Fibroblast of lung (primary cell): ENCODE measurements at regions not wholly inside any gene's neighbourhood (a gene's known extent, or its start where the extent isn't known, plus 50 kb on each side); places are given as distances from the start of the nearest gene placed in this dataset.
A peak's percentile ranks its signal among the peaks of the same experiment; 100 is the strongest.

ENCODE experiments used
- DNase-seq, 2 donors: peaks; one replicate each; pipeline versions ENCODE4 v3.0.0 to v3.0.0-alpha.2; 2010; ENCODE audit warnings: low read depth in 2 of 2
- H2AFZ ChIP-seq: 2 replicates; pipeline ENCODE4 v1.5.1; 2012; ENCODE audit warnings: low read length, control low read depth, inconsistent platforms
- H3K27ac ChIP-seq: 2 replicates; pipeline ENCODE4 v1.5.1; 2011; ENCODE audit warnings: low read length, control low read depth; ENCODE audit not compliant: insufficient read depth
- H3K27me3 ChIP-seq: 2 replicates; pipeline ENCODE4 v1.5.1; 2011; ENCODE audit warnings: mild to moderate bottlenecking, low read length; ENCODE audit not compliant: control insufficient read depth, insufficient read depth
- H3K36me3 ChIP-seq: 2 replicates; pipeline ENCODE4 v1.5.1; 2011; ENCODE audit warnings: low read length; ENCODE audit not compliant: control insufficient read depth, insufficient read depth
- H3K4me1 ChIP-seq: 2 replicates; pipeline ENCODE4 v1.5.1; 2011; ENCODE audit warnings: low read length; ENCODE audit not compliant: control insufficient read depth, insufficient read depth; ENCODE audit errors: extremely low read depth
- H3K4me2 ChIP-seq: 2 replicates; pipeline ENCODE4 v1.5.1; 2011; ENCODE audit warnings: low read length, control low read depth; ENCODE audit not compliant: insufficient read depth; ENCODE audit errors: extremely low read depth
- H3K4me3 ChIP-seq, 4 experiments: fragments of 200-600 bp in 1 of 4; sonication (generic) in 1 of 4; replicated peaks in 1 of 4; 2 replicates each; pipeline ENCODE4 v1.5.1; 2011 to 2016; ENCODE audit warnings: low read length in 4 of 4, low read depth in 3 of 4, mild to moderate bottlenecking in 3 of 4, control low read depth in 2 of 4, inconsistent platforms in 1 of 4, mixed read lengths in 1 of 4; ENCODE audit not compliant: insufficient read depth in 1 of 4; ENCODE audit errors: control extremely low read depth in 1 of 4
- H3K79me2 ChIP-seq: 2 replicates; pipeline ENCODE4 v1.5.1; 2012; ENCODE audit warnings: mild to moderate bottlenecking, low read length, inconsistent platforms; ENCODE audit not compliant: control insufficient read depth, insufficient read depth
- H3K9ac ChIP-seq: 2 replicates; pipeline ENCODE4 v1.5.1; 2011; ENCODE audit warnings: mild to moderate bottlenecking, low read length, control low read depth; ENCODE audit not compliant: insufficient read depth
- H3K9me3 ChIP-seq: 2 replicates; pipeline ENCODE4 v1.5.1; 2012; ENCODE audit warnings: low read depth, low read length; ENCODE audit not compliant: control insufficient read depth, insufficient read depth
- H4K20me1 ChIP-seq: 2 replicates; pipeline ENCODE4 v1.5.1; 2011; ENCODE audit warnings: low read length; ENCODE audit not compliant: control insufficient read depth, insufficient read depth; ENCODE audit errors: extremely low read depth
- EZH2 ChIP-seq: IDR thresholded peaks from 2 replicates; pipeline ENCODE4 v1.5.1; 2012; ENCODE audit warnings: low read length, control low read depth, mild to moderate bottlenecking; ENCODE audit errors: missing control alignments
- TF ChIP-seq, protein P1 (sequence below), 2 donors: IDR thresholded peaks in 1 of 2; conservative IDR thresholded peaks in 1 of 2; 1 replicate in 1 of 2; 2 replicates in 1 of 2; pipeline ENCODE4 v1.5.1; 2011 to 2012; ENCODE audit warnings: low read length in 2 of 2, control low read depth in 1 of 2, inconsistent platforms in 1 of 2, low read depth in 1 of 2, mild to moderate bottlenecking in 1 of 2

DNA sequence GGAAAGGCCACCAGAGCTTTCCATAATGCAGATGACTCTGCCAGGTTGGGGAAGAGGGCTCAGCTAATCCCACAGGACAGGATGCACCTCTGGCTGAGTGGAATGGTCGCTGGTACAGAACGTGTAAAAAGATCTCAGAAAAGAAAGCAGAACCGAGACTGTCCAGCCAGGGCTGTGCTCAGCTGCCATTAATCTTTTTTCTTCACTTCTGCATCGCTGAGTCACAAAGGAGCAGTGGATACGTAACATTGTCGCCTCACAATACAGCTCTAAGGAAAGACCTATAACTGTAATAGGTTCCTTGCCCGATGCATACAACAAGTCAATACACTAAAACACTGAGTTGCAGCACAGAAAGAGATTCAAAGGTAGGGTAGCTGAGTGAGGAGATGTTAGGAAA is 354.2 kb downstream of the EN1 start:
- H3K4me2 ChIP-seq = no peak overlapping the region
- no peaks in the 10 kb centered on the region for H3K9me3 ChIP-seq

GRCh38 chr2:118492335-118492734 is 355.1 kb downstream of the EN1 start:
- DNase-seq = peak; percentile 20 to 56
- no peaks in the 10 kb centered on the region for H3K27me3 ChIP-seq
- H3K4me3 ChIP-seq = no peak overlapping the region
- H3K4me2 ChIP-seq = no peak overlapping the region
- no peak for TF ChIP-seq EZH2
- TF ChIP-seq, protein P1, sequence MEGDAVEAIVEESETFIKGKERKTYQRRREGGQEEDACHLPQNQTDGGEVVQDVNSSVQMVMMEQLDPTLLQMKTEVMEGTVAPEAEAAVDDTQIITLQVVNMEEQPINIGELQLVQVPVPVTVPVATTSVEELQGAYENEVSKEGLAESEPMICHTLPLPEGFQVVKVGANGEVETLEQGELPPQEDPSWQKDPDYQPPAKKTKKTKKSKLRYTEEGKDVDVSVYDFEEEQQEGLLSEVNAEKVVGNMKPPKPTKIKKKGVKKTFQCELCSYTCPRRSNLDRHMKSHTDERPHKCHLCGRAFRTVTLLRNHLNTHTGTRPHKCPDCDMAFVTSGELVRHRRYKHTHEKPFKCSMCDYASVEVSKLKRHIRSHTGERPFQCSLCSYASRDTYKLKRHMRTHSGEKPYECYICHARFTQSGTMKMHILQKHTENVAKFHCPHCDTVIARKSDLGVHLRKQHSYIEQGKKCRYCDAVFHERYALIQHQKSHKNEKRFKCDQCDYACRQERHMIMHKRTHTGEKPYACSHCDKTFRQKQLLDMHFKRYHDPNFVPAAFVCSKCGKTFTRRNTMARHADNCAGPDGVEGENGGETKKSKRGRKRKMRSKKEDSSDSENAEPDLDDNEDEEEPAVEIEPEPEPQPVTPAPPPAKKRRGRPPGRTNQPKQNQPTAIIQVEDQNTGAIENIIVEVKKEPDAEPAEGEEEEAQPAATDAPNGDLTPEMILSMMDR (conservative IDR thresholded peaks at IDR 0.05 in 1 of 2, IDR thresholded peaks at IDR 0.05 in 1 of 2; ENCODE audit: low read depth in 1 of 2, low read length in 2 of 2) = peak; percentile 11 to 50
- H4K20me1 ChIP-seq = no peaks in the 10 kb centered on the region
- no peaks in the 10 kb centered on the region for H3K36me3 ChIP-seq
- H2AFZ ChIP-seq = no peak overlapping the region
- H3K9ac ChIP-seq = no peak overlapping the region
- H3K4me1 ChIP-seq = no peaks in the 10 kb centered on the region
- no peaks in the 10 kb centered on the region for H3K9me3 ChIP-seq
- H3K79me2 ChIP-seq = no peaks in the 10 kb centered on the region
- H3K27ac ChIP-seq = no peak overlapping the region

More for the DNA sequence above, 354.2 kb downstream of the EN1 start:
- H3K4me3 ChIP-seq = no peak overlapping the region
- TF ChIP-seq, protein P1 (conservative IDR thresholded peaks at IDR 0.05 in 1 of 2, IDR thresholded peaks at IDR 0.05 in 1 of 2; ENCODE audit: low read depth in 1 of 2, low read length in 2 of 2) = no peak
- TF ChIP-seq EZH2 = no peak
- no peak overlapping the region for H2AFZ ChIP-seq
- no peaks in the 10 kb centered on the region for H3K36me3 ChIP-seq
- H3K27me3 ChIP-seq = no peaks in the 10 kb centered on the region
- no peaks in the 10 kb centered on the region for H3K79me2 ChIP-seq
- no peaks in the 10 kb centered on the region for H4K20me1 ChIP-seq
- H3K9ac ChIP-seq = no peak overlapping the region
- H3K27ac ChIP-seq = no peak overlapping the region
- DNase-seq = no peak
- no peaks in the 10 kb centered on the region for H3K4me1 ChIP-seq

DNA sequence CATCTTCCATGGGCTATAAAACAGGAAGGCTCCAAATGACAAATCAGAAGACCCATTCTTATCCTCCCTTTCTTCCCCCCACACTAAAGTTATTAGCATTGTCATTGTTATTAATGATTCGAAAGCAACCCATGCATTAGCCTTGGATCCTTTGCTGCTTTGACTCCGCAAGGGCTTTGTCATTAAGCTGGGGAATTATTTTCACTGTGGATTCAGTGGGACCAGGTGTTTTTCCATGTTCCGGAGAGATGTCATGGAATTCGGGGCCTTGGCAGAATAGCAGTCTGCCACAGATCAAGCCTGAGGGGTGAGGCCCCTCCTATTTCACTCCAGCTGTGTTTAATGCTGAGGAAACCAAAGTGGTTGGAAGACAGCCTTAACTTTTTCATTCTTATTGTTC is 357.1 kb downstream of the EN1 start:
- Histone ChIP-seq H2AFZ (no peak overlapping the region), H3K79me2 (no peaks in the 10 kb centered on the region), H3K36me3 (no peaks in the 10 kb centered on the region), H3K27ac (no peak overlapping the region), H3K4me2 (no peak overlapping the region), H4K20me1 (no peaks in the 10 kb centered on the region), H3K9me3 (no peaks in the 10 kb centered on the region), H3K27me3 (no peaks in the 10 kb centered on the region), H3K9ac (no peak overlapping the region), H3K4me1 (no peaks in the 10 kb centered on the region), H3K4me3 (no peak overlapping the region)
- no peak for DNase-seq
- TF ChIP-seq, protein P1 (conservative IDR thresholded peaks at IDR 0.05 in 1 of 2, IDR thresholded peaks at IDR 0.05 in 1 of 2; ENCODE audit: low read depth in 1 of 2, low read length in 2 of 2) = no peak
- no peak for TF ChIP-seq EZH2
